Testis (tissue), 2 donors: ENCODE measurements at regions not wholly inside any gene's neighbourhood (a gene's known extent, or its start where the extent isn't known, plus 50 kb on each side); places are given as distances from the start of the nearest gene placed in this dataset.

Experiments
- DNase-seq: peaks from one replicate; pipeline ENCODE4 v3.0.0-alpha.2; 2019
- H3K27ac ChIP-seq, 2 donors: fragments of 200-600 bp; sonication (generic); one replicate each; pipeline ENCODE4 v1.5.1; 2019
- H3K27me3 ChIP-seq: fragments of 200-600 bp; sonication (generic); one replicate; pipeline ENCODE4 v1.5.1; 2019
- H3K36me3 ChIP-seq: fragments of 200-600 bp; sonication (generic); one replicate; pipeline ENCODE4 v1.5.1; 2017; ENCODE audit warnings: low read depth; ENCODE audit errors: missing control alignments
- H3K4me1 ChIP-seq: fragments of 200-600 bp; sonication (generic); one replicate; pipeline ENCODE4 v1.5.1; 2019
- H3K4me3 ChIP-seq, 2 donors: fragments of 200-600 bp; sonication (generic); one replicate each; pipeline ENCODE4 v1.5.1; 2017 to 2019
- H3K9me3 ChIP-seq: fragments of 200-600 bp; sonication (generic); one replicate; pipeline ENCODE4 v1.5.1; 2017
- CTCF ChIP-seq, 3 experiments: fragments of 450-650 bp in 2 of 3; fragments of 200-600 bp in 1 of 3; sonication (generic) in 1 of 3; IDR thresholded peaks; one replicate each; pipeline ENCODE4 v1.5.1; 2016 to 2019; ENCODE audit warnings: antibody characterized with exemption in 3 of 3, mild to moderate bottlenecking in 2 of 3, moderate library complexity in 1 of 3
- POLR2A ChIP-seq: fragments of 450-650 bp; IDR thresholded peaks from one replicate; pipeline ENCODE4 v1.6.1; 2017; ENCODE audit warnings: antibody characterized with exemption, mild to moderate bottlenecking, moderate library complexity
- WGBS, 2 donors: methylation state at CpG; one replicate each; pipeline ENCODE4 v1.1.5; 2018; 5-methylcytosine and 5-hydroxymethylcytosine counted together
- intact Hi-C: fragments of 100-400 bp; cut with DNase I; formaldehyde crosslinking; loops from one replicate; pipeline ENCODE4 v1.15.1; 2023; ENCODE audit warnings: low total_unique reads

DNA sequence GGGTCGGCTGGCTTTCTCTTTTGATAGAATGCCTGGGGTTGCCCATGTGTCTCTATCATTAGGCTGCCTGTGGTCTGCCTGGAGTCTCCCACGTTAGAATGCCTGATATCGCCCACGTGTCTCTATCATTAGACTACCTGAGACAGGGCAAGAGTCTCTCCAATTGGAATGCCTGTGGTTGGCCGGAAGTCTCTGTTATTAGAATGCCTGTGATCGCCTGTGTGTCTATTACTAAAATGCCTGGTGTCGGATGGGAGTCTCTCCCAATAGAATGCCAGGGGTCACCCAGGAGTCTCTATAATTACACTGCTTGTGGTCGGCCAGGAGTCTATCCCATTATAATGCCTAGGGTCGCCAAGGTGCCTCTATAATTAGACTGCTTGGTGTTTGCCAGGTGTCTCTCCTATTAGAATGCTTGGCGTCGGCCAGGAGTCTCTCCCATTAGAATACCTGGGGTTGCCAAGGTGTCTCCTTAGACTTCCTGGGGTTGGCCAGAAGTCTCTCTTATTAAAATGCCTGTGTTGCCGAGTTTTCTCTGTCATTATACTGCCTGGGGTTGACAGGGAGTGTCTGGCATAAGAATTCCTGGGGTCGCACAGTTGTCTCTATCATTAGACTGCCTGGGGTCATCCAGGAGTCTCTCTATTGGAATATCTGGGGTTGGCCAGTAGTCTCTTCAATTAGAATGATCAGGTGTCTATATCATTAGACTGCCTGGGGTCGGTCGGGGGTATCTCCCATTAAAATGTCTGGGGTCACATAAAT, 2272.8 kb downstream of the TP53TG3F start:
- TF ChIP-seq CTCF (IDR thresholded peaks at IDR 0.05) (no peak), POLR2A (no peak)
- Histone ChIP-seq H3K36me3 (no peaks in the 10 kb centered on the region), H3K27me3 (no peaks in the 10 kb centered on the region), H3K9me3 (no peaks in the 10 kb centered on the region), H3K4me1 (no peaks in the 10 kb centered on the region), H3K27ac (no peak overlapping the region), H3K4me3 (no peak overlapping the region)
- WGBS, 2 donors = 61 to 66% methylated on average over 13 to 15 of the region's 15 CpGs
- intact Hi-C loops = no loop called here
- no peak for DNase-seq

GRCh38 chr16:35733278-35733965, 2274.0 kb downstream of the TP53TG3F start:
- H3K36me3 ChIP-seq = no peaks in the 10 kb centered on the region
- 20 to 33% methylated on average over 3 of the region's 3 CpGs for WGBS, 2 donors
- no peaks in the 10 kb centered on the region for H3K4me1 ChIP-seq
- TF ChIP-seq CTCF (IDR thresholded peaks at IDR 0.05) = no peak
- TF ChIP-seq POLR2A = no peak
- no peak overlapping the region for H3K4me3 ChIP-seq
- DNase-seq = no peak
- H3K27ac ChIP-seq = no peak overlapping the region
- no peaks in the 10 kb centered on the region for H3K9me3 ChIP-seq
- H3K27me3 ChIP-seq = no peaks in the 10 kb centered on the region
- intact Hi-C loops = no loop called here

DNA sequence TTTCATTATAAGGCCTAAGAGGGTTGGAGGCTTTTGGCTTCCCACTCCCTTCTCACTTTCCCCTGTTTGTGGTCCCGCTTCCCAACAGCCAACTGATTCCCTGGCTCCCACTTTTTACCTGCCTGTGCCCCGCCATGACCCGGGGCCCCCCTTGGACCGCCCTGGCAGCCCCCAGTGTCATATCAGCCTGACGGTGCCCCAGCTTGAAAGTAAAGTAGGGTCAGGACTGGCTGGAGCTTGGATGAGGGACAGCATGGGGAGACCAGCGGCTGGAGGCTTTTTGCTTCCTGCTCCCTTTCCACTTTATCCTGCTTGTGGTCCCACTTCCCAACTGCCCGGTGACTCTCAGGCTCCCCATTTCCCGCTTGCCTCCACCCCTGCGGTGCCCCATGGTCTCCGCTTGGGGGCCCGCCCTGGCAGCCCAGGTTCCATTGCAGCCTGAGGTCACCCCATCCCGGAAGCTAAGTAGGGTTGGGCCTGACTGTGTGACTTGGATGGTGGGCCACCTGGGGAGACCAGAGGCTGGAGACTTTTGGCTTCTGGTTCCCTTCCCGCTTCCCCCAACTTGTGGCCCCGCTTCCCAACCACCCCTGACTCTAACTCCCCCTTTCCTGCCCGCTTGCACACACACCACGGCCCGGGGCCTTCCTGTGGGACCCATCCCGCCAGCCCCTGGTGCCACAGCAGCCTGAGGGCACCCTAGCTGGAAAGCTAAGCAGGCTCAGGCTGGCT, 2274.7 kb downstream of the TP53TG3F start:
- H3K4me1 ChIP-seq = no peaks in the 10 kb centered on the region
- no peak overlapping the region for H3K4me3 ChIP-seq
- no peak overlapping the region for H3K27ac ChIP-seq
- TF ChIP-seq POLR2A (no peak), CTCF (IDR thresholded peaks at IDR 0.05) (no peak)
- no peaks in the 10 kb centered on the region for H3K27me3 ChIP-seq
- H3K36me3 ChIP-seq = no peaks in the 10 kb centered on the region
- intact Hi-C loops = no loop called here
- DNase-seq = no peak
- H3K9me3 ChIP-seq = no peaks in the 10 kb centered on the region
- WGBS, 2 donors = 55 to 57% methylated on average over 18 of the region's 18 CpGs

GRCh38 chr16:35734728-35735402, 2275.5 kb downstream of the TP53TG3F start:
- Histone ChIP-seq H3K27ac (no peak overlapping the region), H3K36me3 (no peaks in the 10 kb centered on the region), H3K9me3 (no peaks in the 10 kb centered on the region), H3K27me3 (no peaks in the 10 kb centered on the region), H3K4me1 (no peaks in the 10 kb centered on the region), H3K4me3 (no peak overlapping the region)
- DNase-seq = no peak
- no peak for TF ChIP-seq POLR2A
- no peak for TF ChIP-seq CTCF (IDR thresholded peaks at IDR 0.05)
- whole genome bisulfite sequencing, 2 donors = 56 to 61% methylated on average over 10 to 18 of the region's 18 CpGs
- intact Hi-C loops = no loop called here
